HepG2 (cell line): ENCODE measurements at regions not wholly inside any gene's neighbourhood (a gene's known extent, or its start where the extent isn't known, plus 50 kb on each side); places are given as distances from the start of the nearest gene placed in this dataset.

Experiments
- ADNP ChIP-seq: sonication (generic); formaldehyde crosslinking; IDR thresholded peaks from 2 replicates; pipeline ENCODE4 v1.4.0; 2020; ENCODE audit warnings: missing genetic modification reagents
- STAT5B ChIP-seq: sonication (generic); formaldehyde crosslinking; IDR thresholded peaks from 2 replicates; pipeline ENCODE4 v1.4.0; 2020; ENCODE audit warnings: missing genetic modification reagents
- ZSCAN30 ChIP-seq: sonication (generic); formaldehyde crosslinking; IDR thresholded peaks from 2 replicates; pipeline ENCODE4 v1.5.0; 2020; ENCODE audit warnings: mild to moderate bottlenecking, missing genetic modification reagents

DNA sequence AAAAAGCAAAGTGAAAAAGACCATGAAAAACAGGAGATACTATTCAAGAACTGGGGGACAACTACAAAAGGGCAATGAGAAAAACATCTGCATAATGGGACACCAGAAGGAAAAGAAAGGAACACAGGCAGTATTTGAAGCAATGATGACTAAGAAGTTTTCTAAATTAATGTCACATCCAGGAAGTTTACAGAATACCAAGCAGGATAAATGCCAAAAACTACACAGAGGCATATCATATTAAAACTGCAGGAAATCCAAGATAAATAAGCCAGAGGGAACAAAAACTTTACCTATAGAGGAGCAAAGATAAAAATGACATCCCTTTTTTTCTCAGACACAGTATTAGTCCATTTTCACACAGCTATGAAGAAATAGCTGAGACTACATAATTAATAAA lies 193.0 kb downstream of the ERMARD start:
- no peak for TF ChIP-seq STAT5B
- no peak for TF ChIP-seq ZSCAN30 (CRISPR knock-in tag)
- no peak for TF ChIP-seq ADNP (CRISPR knock-in tag)
